Natural killer cell (primary cell): ENCODE measurements at regions not wholly inside any gene's neighbourhood (a gene's known extent, or its start where the extent isn't known, plus 50 kb on each side); places are given as distances from the start of the nearest gene placed in this dataset.

Source experiments
- ATAC-seq, 3 donors: fragments of 150-1000 bp in 2 of 3; fragments of 200-7000 bp in 1 of 3; cut with Tn5 transposase; 1 replicate in 1 of 3; 2 replicates in 2 of 3; pipeline ENCODE4 v1.10.0; 2021; ENCODE audit warnings: mild to moderate bottlenecking in 2 of 3, moderate library complexity in 2 of 3
- DNase-seq, 2 donors: peaks; one replicate each; pipeline versions ENCODE4 v3.0.0 to v3.0.0-alpha.2; 2013 to 2021; ENCODE audit warnings: mixed read lengths in 1 of 2
- H3K27ac ChIP-seq: one replicate; pipeline ENCODE4 v1.5.1; 2013; ENCODE audit warnings: mild to moderate bottlenecking, low read length
- H3K27me3 ChIP-seq: one replicate; pipeline ENCODE4 v1.6.1; 2013; ENCODE audit warnings: low read length; ENCODE audit not compliant: control insufficient read depth, insufficient read depth
- H3K36me3 ChIP-seq: one replicate; pipeline ENCODE4 v1.6.1; 2013; ENCODE audit warnings: low read length; ENCODE audit not compliant: control insufficient read depth, insufficient read depth
- H3K4me1 ChIP-seq: one replicate; pipeline ENCODE4 v1.6.1; 2013; ENCODE audit warnings: low read length; ENCODE audit not compliant: control insufficient read depth, insufficient read depth
- H3K4me3 ChIP-seq: one replicate; pipeline ENCODE4 v1.5.1; 2013; ENCODE audit warnings: low read length
- H3K9me3 ChIP-seq: one replicate; pipeline ENCODE4 v1.6.1; 2013; ENCODE audit warnings: low read length; ENCODE audit not compliant: control insufficient read depth, insufficient read depth
- H3K27ac Mint-ChIP-seq, 2 donors: one replicate each; pipeline ENCODE4 v1.8.0; 2022; ENCODE audit warnings: mild to moderate bottlenecking in 2 of 2, mixed read lengths in 2 of 2, moderate library complexity in 1 of 2
- H3K27me3 Mint-ChIP-seq, 2 donors: one replicate each; pipeline ENCODE4 v1.8.0; 2022; ENCODE audit warnings: low read depth in 2 of 2, mixed read lengths in 2 of 2
- H3K36me3 Mint-ChIP-seq: one replicate; pipeline ENCODE4 v1.8.0; 2022; ENCODE audit warnings: mixed read lengths
- H3K4me1 Mint-ChIP-seq, 2 donors: one replicate each; pipeline ENCODE4 v1.8.0; 2022; ENCODE audit warnings: mixed read lengths in 2 of 2
- H3K4me3 Mint-ChIP-seq: one replicate; pipeline ENCODE4 v1.8.0; 2022; ENCODE audit warnings: mild to moderate bottlenecking, moderate library complexity, mixed read lengths
- H3K9me3 Mint-ChIP-seq, 2 donors: one replicate each; pipeline ENCODE4 v1.8.0; 2022; ENCODE audit warnings: mixed read lengths in 2 of 2
- CTCF ChIP-seq: fragments of 200-600 bp; IDR thresholded peaks from one replicate; pipeline ENCODE4 v1.8.0; 2022; ENCODE audit warnings: antibody characterized with exemption
- WGBS: methylation state at CpG from one replicate; pipeline ENCODE4 v1.1.7; 2013; ENCODE audit warnings: missing lambda C conversion rate; ENCODE audit not compliant: insufficient coverage; 5-methylcytosine and 5-hydroxymethylcytosine counted together
- intact Hi-C: fragments of 100-400 bp; cut with micrococcal nuclease; formaldehyde crosslinking; loops from one replicate; pipeline ENCODE4 v1.14.2; 2022

DNA sequence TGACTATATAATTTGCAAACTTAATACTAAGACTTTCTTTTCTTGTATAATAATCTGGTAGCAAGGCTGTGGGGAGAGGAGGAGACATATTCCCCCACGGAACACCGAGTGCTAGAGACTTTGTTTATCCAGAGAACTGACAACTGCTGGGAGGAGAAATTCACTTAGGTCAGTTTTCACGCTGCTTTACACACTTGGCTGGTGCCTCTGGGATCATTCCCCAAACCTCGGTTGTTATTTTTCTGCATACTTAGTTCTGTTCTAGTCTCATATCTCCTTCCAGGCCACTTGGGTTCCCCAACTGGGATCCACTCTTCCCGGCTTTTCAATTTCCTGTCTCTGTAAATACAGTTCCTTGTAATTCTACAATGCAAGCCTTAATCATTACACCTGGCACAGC, 238.2 kb upstream of the ADAMTS16 start:
- intact Hi-C loops, result no loop called here

DNA sequence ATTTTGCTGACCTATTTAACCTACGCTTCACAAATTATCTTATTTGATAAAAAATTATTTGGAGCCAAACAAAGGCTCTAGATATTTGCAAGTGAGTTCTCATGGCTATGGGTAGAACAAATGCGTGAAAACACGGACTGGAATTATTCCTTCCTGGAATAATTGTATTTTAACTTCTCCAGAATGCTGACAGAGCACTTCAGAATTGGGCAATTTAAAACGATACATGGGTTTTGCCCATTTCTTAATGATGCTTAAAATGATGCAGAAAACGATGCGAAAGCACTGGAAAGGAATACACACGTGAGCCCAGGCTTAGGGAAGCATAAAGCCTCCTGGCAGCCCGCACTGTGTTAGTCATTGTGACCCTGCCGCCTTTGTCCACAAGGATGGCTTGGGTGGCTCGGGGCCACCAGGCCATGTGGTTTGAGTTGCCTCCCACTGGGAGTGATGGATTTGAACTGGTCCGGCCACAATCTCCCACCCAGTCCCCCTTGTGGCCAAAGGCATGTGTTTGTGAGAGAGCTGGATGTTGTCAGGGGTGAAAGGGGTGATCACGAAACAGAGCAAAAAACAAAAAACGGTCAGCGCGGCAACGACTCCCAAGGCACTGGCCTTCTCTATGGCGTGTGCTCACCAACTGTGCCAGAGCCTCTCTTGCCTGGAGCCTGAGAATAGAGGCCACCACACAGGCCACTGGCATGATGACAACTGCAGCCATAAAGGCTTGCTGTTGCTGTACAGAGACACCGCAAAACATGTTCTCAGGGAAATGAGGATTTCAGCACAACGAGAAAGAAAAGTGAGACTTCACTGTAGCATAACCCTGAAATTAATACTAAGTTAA, 234.2 kb upstream of the ADAMTS16 start:
- Mint-ChIP-seq H3K9me3 (peaks cover 0 to 2% of the 10 kb centered on the region in 2 donors), H3K36me3 (no peaks in the 10 kb centered on the region), H3K4me1 (no peaks in the 10 kb centered on the region), H3K4me3 (no peak overlapping the region), H3K27me3 (no peaks in the 10 kb centered on the region), H3K27ac (no peak overlapping the region)
- H3K27ac ChIP-seq, result no peak overlapping the region
- ATAC-seq (no peak), DNase-seq (no peak)
- H3K4me1 ChIP-seq, result no peaks in the 10 kb centered on the region
- no peaks in the 10 kb centered on the region for H3K27me3 ChIP-seq
- intact Hi-C loops, result no loop called here
- 90% methylated on average over 17 of the region's 19 CpGs for WGBS
- no peaks in the 10 kb centered on the region for H3K36me3 ChIP-seq
- no peak for TF ChIP-seq CTCF
- no peaks in the 10 kb centered on the region for H3K9me3 ChIP-seq
- no peak overlapping the region for H3K4me3 ChIP-seq

More for the DNA sequence above, 238.2 kb upstream of the ADAMTS16 start:
- Histone ChIP-seq H3K4me3 (no peak overlapping the region), H3K27me3 (no peaks in the 10 kb centered on the region), H3K4me1 (no peaks in the 10 kb centered on the region), H3K9me3 (no peaks in the 10 kb centered on the region), H3K36me3 (no peaks in the 10 kb centered on the region), H3K27ac (no peak overlapping the region)
- Mint-ChIP-seq H3K9me3 (peaks cover 2% of the 10 kb centered on the region in 2 donors), H3K4me3 (no peak overlapping the region), H3K4me1 (no peaks in the 10 kb centered on the region), H3K27ac (no peak overlapping the region), H3K36me3 (no peaks in the 10 kb centered on the region), H3K27me3 (no peaks in the 10 kb centered on the region)
- TF ChIP-seq CTCF, result no peak
- no peak for ATAC-seq
- 86% methylated on average over 5 of the region's 5 CpGs for WGBS
- DNase-seq, result no peak

DNA sequence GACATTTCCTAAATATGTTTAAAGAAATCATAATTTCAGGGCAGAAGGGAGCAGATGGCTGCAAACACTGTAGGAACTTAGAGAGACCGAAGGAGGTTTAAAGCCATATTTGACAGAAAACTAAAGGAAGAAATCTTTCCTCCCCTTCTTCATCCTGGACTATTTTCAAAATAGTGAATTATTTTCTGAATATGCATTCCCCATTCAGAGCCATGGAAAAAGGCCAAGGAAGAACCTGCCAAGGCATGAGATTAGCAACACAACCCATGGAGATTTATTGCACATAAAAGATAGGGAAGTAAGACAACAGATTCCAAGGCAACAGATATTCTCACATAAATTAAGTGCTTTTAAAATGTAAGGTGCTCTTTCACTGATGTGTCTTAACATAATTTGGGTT, 233.3 kb upstream of the ADAMTS16 start:
- H3K4me1 ChIP-seq, result no peaks in the 10 kb centered on the region
- TF ChIP-seq CTCF, result no peak
- no peak overlapping the region for H3K4me3 ChIP-seq
- Mint-ChIP-seq H3K27ac (no peak overlapping the region), H3K4me3 (no peak overlapping the region), H3K36me3 (no peaks in the 10 kb centered on the region), H3K27me3 (no peaks in the 10 kb centered on the region), H3K4me1 (no peaks in the 10 kb centered on the region), H3K9me3 (peaks cover 0 to 2% of the 10 kb centered on the region in 2 donors)
- H3K36me3 ChIP-seq, result no peaks in the 10 kb centered on the region
- no peaks in the 10 kb centered on the region for H3K27me3 ChIP-seq
- ATAC-seq (no peak), DNase-seq (no peak)
- H3K27ac ChIP-seq, result no peak overlapping the region
- intact Hi-C loops, result no loop called here
- WGBS, result 100% methylated on average over 1 of the region's 1 CpG
- no peaks in the 10 kb centered on the region for H3K9me3 ChIP-seq

GRCh38 chr5:4907571-4907970, 232.6 kb upstream of the ADAMTS16 start:
- intact Hi-C loops, result no loop called here
- WGBS, result 75% methylated on average over 3 of the region's 3 CpGs
- Histone ChIP-seq H3K9me3 (no peaks in the 10 kb centered on the region), H3K4me3 (no peak overlapping the region), H3K4me1 (no peaks in the 10 kb centered on the region), H3K36me3 (no peaks in the 10 kb centered on the region), H3K27me3 (no peaks in the 10 kb centered on the region), H3K27ac (no peak overlapping the region)
- no peaks in the 10 kb centered on the region for H3K36me3 Mint-ChIP-seq
- H3K27me3 Mint-ChIP-seq, result no peaks in the 10 kb centered on the region
- ATAC-seq (no peak), DNase-seq (no peak)
- no peak overlapping the region for H3K27ac Mint-ChIP-seq
- no peak overlapping the region for H3K4me3 Mint-ChIP-seq
- H3K4me1 Mint-ChIP-seq, result no peaks in the 10 kb centered on the region
- TF ChIP-seq CTCF, result no peak
- H3K9me3 Mint-ChIP-seq, result peaks cover 0 to 5% of the 10 kb centered on the region in 2 donors
